ENCODE measurements at regions not wholly inside any gene's neighbourhood (a gene's known extent, or its start where the extent isn't known, plus 50 kb on each side); places are given as distances from the start of the nearest gene placed in this dataset.

GRCh38 chr5:133899506-133899905 lies 68.9 kb downstream of the C5orf15 start:
- Histone ChIP-seq H2AFZ (ENCODE audit: low read depth, low read length) (no peak overlapping the region), H3K9me3 (ENCODE audit: insufficient read depth, low read length) (no peaks in the 10 kb centered on the region), H3K4me1 (ENCODE audit: low read length) (peaks cover 25% of the 10 kb centered on the region), H3K27me3 (ENCODE audit: low read depth, low read length) (no peaks in the 10 kb centered on the region), H4K20me1 (ENCODE audit: insufficient read depth, low read length) (no peaks in the 10 kb centered on the region), H3K9ac (ENCODE audit: low read length) (no peak overlapping the region), H3K4me2 (ENCODE audit: low read length) (no peak overlapping the region), H3K79me2 (ENCODE audit: low read length) (no peaks in the 10 kb centered on the region), H3K36me3 (replicated peaks; ENCODE audit: low read depth, low read length) (no peaks in the 10 kb centered on the region), H3K4me3 (ENCODE audit: low read length) (no peak overlapping the region), H3K27ac (ENCODE audit: low read length) (no peak overlapping the region)
- TF ChIP-seq CTCF (IDR thresholded peaks at IDR 0.05; ENCODE audit: low read depth, low read length) (no peak), EZH2phosphoT487 (IDR thresholded peaks at IDR 0.05; ENCODE audit: low read depth) (no peak)

- peaks cover 25% of the 10 kb centered on the region for H3K4me1 ChIP-seq (ENCODE audit: low read length)
- no peaks in the 10 kb centered on the region for H3K79me2 ChIP-seq (ENCODE audit: low read length)
- H3K4me3 ChIP-seq (ENCODE audit: low read length) = no peak overlapping the region
- no peak overlapping the region for H2AFZ ChIP-seq (ENCODE audit: low read depth, low read length)
- no peak overlapping the region for H3K9ac ChIP-seq (ENCODE audit: low read length)
- no peak overlapping the region for H3K4me2 ChIP-seq (ENCODE audit: low read length)
- no peak overlapping the region for H3K27ac ChIP-seq (ENCODE audit: low read length)
- no peaks in the 10 kb centered on the region for H3K36me3 ChIP-seq (replicated peaks; ENCODE audit: low read depth, low read length)
- H3K27me3 ChIP-seq (ENCODE audit: low read depth, low read length) = no peaks in the 10 kb centered on the region
- H3K9me3 ChIP-seq (ENCODE audit: insufficient read depth, low read length) = no peaks in the 10 kb centered on the region
- TF ChIP-seq EZH2phosphoT487 (IDR thresholded peaks at IDR 0.05; ENCODE audit: low read depth) (no peak), CTCF (IDR thresholded peaks at IDR 0.05; ENCODE audit: low read depth, low read length) (no peak)
- no peaks in the 10 kb centered on the region for H4K20me1 ChIP-seq (ENCODE audit: insufficient read depth, low read length)
These were observed 70.0 kb downstream of the C5orf15 start for GRCh38 chr5:133898440-133898839.

GRCh38 chr5:133897431-133897830 lies 71.0 kb downstream of the C5orf15 start:
- no peaks in the 10 kb centered on the region for H3K79me2 ChIP-seq (ENCODE audit: low read length)
- H3K27me3 ChIP-seq (ENCODE audit: low read depth, low read length) = no peaks in the 10 kb centered on the region
- no peak for TF ChIP-seq EZH2phosphoT487 (IDR thresholded peaks at IDR 0.05; ENCODE audit: low read depth)
- TF ChIP-seq CTCF (IDR thresholded peaks at IDR 0.05; ENCODE audit: low read depth, low read length) = no peak
- 0 out of 2 replicates have a peak overlapping the region, but pooled peaks have one; percentile 6 for H3K4me2 ChIP-seq (ENCODE audit: low read length)
- H4K20me1 ChIP-seq (ENCODE audit: insufficient read depth, low read length) = no peaks in the 10 kb centered on the region
- H3K9ac ChIP-seq (ENCODE audit: low read length) = no peak overlapping the region
- no peak overlapping the region for H3K4me3 ChIP-seq (ENCODE audit: low read length)
- H3K4me1 ChIP-seq (ENCODE audit: low read length) = peaks cover 25% of the 10 kb centered on the region
- H2AFZ ChIP-seq (ENCODE audit: low read depth, low read length) = no peak overlapping the region
- H3K27ac ChIP-seq (ENCODE audit: low read length) = no peak overlapping the region
- no peaks in the 10 kb centered on the region for H3K9me3 ChIP-seq (ENCODE audit: insufficient read depth, low read length)
- no peaks in the 10 kb centered on the region for H3K36me3 ChIP-seq (replicated peaks; ENCODE audit: low read depth, low read length)

- peaks cover 25% of the 10 kb centered on the region for H3K4me1 ChIP-seq (ENCODE audit: low read length)
- H3K4me2 ChIP-seq (ENCODE audit: low read length) = peak overlapping the region; percentile 49; the same call in 1 of the 2 replicates
- no peak for TF ChIP-seq EZH2phosphoT487 (IDR thresholded peaks at IDR 0.05; ENCODE audit: low read depth)
- TF ChIP-seq CTCF (IDR thresholded peaks at IDR 0.05; ENCODE audit: low read depth, low read length) = no peak
- H3K4me3 ChIP-seq (ENCODE audit: low read length) = no peak overlapping the region
- no peaks in the 10 kb centered on the region for H3K79me2 ChIP-seq (ENCODE audit: low read length)
- no peak overlapping the region for H3K9ac ChIP-seq (ENCODE audit: low read length)
- no peaks in the 10 kb centered on the region for H4K20me1 ChIP-seq (ENCODE audit: insufficient read depth, low read length)
- no peaks in the 10 kb centered on the region for H3K9me3 ChIP-seq (ENCODE audit: insufficient read depth, low read length)
- H3K27me3 ChIP-seq (ENCODE audit: low read depth, low read length) = no peaks in the 10 kb centered on the region
- H3K36me3 ChIP-seq (replicated peaks; ENCODE audit: low read depth, low read length) = no peaks in the 10 kb centered on the region
- H2AFZ ChIP-seq (ENCODE audit: low read depth, low read length) = no peak overlapping the region
- H3K27ac ChIP-seq (ENCODE audit: low read length) = no peak overlapping the region
These were observed 71.6 kb downstream of the C5orf15 start for GRCh38 chr5:133896873-133897272.

Data from OCI-LY3 (cell line).